A549 (cell line): ENCODE measurements at regions not wholly inside any gene's neighbourhood (a gene's known extent, or its start where the extent isn't known, plus 50 kb on each side); places are given as distances from the start of the nearest gene placed in this dataset.

ENCODE experiments used
- CEBPB ChIP-seq, 2 experiments: fragments of >200 bp in 1 of 2; sonication (Bioruptor Twin) in 1 of 2; formaldehyde crosslinking in 1 of 2; IDR thresholded peaks; 2 replicates each; pipeline ENCODE4 v1.6.1; 2012 to 2016
- CTCF ChIP-seq: fragments of >200 bp; sonication (Bioruptor Twin); formaldehyde crosslinking; IDR thresholded peaks from 3 replicates; pipeline ENCODE4 v1.5.1; 2016
- EP300 ChIP-seq, 2 experiments: fragments of >200 bp; sonication (Bioruptor Twin); formaldehyde crosslinking; IDR thresholded peaks; 2 replicates in 1 of 2; 3 replicates in 1 of 2; pipeline ENCODE4 v1.6.1; 2016 to 2017
- SREBF2 ChIP-seq: fragments of 450-650 bp; IDR thresholded peaks from 2 replicates; pipeline ENCODE4 v1.6.1; 2014; ENCODE audit warnings: mild to moderate bottlenecking, moderate library complexity

GRCh38 chr14:98726585-98727405 lies 545.2 kb downstream of the BCL11B start:
- no peak for TF ChIP-seq CTCF
- TF ChIP-seq SREBF2, result no peak
- no peak for TF ChIP-seq EP300 (IDR thresholded peaks at IDR 0.05)
- no peak for TF ChIP-seq CEBPB (IDR thresholded peaks at IDR 0.05)
